HG03565 (cell line): ENCODE measurements at regions not wholly inside any gene's neighbourhood (a gene's known extent, or its start where the extent isn't known, plus 50 kb on each side); places are given as distances from the start of the nearest gene placed in this dataset.
"Not testable (repeated sequence)": the region's sequence is repeated elsewhere in the genome, so short reads cannot be mapped to it uniquely, and the experiment has no call there.

Experiments
- ATAC-seq: cut with Tn5 transposase; IDR thresholded peaks from one replicate; pipeline ENCODE4 v1.9.1; 2021; ENCODE audit warnings: mild to moderate bottlenecking, moderate library complexity; ENCODE audit not compliant: unreplicated experiment

DNA sequence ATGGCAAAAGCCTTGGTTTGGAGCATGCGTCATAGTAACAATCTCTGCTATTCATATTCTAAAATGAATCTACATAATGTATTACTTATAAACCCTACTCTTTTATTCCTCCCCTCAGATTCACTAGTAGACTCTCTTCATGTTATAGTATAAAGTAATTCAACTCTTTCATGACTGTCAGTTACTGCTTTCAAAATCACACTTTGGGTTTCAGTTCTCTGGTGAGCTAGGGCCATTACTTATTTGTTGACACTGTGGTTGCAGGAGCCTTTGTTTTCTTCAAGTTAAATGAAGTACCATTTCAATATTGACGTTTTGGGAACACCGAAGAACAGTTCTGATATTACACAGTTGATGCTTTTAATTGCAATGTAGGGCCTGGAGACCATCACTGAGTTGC lies 378.4 kb downstream of the DDX10 start:
- no peak for ATAC-seq

DNA sequence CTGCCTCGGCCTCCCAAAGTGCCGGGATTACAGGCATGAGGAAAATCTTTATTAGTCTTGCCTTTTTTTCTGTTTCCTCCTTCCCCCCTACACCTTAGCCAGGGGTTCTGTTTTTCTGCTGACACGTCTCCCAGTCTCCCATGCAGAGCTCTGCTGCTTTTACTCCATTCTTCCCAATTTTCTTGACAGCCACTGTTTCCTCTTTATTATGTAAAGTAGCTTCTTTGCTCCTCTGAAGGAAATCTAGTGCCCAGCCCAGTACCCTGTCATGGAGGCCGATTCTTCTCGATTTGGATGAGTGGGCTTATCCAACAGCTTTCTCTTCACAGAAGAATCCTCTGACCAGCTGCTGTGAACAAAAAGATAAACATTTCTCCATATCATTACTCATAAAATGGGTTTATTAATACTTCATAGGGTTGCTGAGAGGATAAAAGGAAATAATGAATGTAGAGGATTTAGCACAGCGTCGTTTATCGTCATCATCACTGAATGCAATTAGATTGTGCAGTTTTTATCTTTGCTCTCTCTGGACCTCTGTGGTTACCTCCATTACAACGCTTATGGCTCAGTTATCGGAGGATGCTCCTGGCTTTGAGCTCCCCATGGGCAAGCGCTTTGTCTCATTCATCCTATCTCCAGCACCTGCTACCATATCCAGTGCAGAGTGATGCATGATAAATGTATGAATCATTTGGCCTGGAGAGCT lies 375.6 kb upstream of the C11orf87 start:
- ATAC-seq: no peak

DNA sequence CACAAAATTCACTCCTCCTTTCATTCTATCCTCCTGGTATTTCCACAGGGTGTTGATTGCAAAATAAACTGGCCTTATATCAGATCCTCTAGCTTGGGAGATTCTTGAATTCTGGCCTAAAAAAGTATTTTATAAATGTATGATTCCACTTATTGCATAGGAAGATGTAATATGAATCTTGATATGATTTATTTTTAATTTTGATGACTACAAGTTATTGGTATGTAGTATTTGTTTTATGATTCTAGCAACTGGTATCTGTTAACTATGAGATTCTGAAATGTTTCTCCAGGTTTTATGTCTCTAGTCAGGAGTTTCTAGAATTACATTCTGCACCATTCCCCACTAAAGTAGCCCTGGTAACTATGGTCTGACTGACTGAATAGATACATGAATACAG lies 373.9 kb upstream of the C11orf87 start:
- no peak for ATAC-seq

DNA sequence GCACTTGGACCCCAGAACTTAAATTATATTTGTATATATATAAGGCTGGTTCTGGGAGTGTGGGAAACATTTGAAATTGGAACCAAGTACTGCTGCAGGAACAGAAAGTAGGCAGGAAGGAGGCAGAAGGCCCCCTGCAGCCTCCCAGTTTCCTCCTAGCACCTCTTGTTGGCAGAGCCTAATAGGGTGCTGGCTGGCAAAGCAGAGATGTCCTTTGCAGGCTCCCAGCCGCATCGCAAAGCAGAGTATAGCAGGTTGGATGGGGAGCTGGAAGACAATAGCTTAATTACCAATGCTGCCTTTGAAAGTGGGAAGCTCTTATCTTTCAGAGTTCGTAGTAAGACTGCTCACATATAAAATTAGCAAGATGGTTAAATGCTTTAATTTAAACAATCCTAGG lies 370.8 kb upstream of the C11orf87 start:
- ATAC-seq: no peak

DNA sequence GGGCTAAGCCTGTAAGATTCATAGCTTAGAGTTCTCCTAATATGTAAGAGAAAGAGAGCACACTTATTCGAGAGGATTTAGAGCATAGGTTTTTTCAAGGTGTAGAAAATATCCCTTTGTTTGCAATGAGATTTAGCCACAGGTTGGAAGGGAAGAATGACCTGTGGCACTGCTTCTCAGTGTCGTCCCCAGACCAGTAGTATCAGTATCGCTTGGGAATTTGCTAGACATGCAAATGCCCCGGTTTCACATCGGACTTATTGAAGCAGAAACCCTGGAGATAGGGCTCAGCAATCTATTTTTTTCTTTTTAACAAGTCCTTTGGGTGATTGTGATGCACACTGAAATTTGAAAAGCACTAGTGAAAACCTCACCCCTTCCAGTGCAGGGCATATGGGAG lies 362.6 kb upstream of the C11orf87 start:
- ATAC-seq: no peak

DNA sequence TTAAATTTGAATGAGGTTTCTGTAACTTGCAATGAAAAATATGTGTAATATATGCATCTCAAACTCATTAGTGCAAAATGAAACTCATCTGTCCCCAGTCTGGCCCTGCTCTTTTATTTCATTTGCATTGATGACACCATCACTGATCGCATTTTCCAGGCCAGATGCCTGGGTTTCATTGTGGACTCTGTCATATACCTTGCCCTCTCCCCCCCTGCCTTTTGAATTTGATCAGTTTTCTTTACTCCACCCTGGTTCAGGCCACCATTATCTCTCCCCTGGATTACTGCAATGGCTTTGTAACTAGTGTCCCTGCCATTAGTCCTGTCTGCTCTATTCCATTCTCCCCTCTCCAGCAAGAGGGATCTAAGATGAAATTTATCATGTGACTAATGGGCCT lies 360.6 kb upstream of the C11orf87 start:
- ATAC-seq: no peak

DNA sequence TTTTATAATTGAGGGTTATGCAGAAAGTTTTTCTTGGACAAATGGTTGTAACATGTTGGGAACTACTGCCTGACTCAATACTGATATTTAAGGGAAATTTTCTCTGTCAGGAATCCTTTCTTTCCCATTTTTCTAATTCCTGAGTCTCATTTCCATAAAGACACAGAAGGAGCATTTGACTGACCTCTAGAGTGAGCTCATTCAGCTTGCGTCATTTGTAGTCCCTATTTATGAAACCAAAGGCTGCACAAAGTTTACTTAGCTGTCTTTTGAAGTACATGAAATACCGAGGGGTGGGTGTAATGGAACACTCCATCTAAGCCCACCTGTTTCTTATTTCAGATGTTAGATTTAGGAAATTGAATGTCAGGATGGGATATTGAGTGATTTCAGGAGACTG lies 359.5 kb upstream of the C11orf87 start:
- ATAC-seq: no peak

DNA sequence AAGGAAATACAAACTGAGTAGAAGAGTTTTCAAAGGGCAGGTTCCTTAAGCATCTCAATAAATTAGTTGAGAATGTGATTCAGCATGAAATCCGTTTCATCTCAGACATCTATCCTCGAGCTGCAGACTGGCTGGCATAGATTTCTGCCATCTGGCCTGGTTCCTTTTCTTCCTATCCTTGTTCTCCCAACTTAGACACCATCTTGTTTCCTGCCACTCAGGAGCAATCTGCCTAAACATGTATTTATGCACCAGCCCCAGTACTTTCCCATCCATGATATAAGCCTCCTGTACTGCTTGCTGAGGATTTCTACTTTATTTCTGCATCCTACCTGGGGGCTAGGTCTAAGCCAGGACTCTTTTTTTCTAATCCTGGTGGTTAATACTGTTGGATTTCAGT lies 359.1 kb upstream of the C11orf87 start:
- ATAC-seq: no peak

DNA sequence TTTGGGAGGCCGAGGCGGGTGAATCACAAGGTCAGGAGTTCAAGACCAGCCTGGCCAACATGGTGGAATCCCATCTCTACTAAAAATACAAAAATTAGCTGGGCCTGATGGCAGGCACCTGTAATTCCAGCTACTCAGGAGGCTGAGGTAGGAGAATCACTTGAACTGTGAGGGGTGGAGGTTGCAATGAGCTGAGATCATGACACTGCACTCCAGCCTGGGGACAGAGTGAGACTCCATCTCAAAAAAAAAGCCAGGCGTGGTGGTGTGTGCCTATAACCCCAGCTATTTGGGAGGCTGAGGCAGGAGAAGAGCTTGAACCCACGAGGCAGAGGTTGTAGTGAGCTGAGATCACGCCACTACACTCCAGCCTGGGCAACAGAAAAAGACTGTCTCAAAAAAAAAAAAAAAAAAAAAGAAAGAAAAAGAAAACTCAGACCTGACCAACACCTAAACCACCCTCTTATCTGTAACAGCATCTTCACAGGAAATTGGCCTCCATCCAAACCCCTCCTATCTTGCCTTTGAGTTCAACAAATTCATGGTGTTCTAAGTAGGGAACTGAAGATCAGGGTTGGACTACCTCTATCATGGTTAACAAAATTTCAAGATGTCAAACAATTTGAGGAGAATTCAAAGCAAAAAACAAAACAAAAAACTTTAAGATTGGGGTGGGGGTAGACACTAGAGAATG lies 357.2 kb upstream of the C11orf87 start:
- ATAC-seq: not testable (repeated sequence)

DNA sequence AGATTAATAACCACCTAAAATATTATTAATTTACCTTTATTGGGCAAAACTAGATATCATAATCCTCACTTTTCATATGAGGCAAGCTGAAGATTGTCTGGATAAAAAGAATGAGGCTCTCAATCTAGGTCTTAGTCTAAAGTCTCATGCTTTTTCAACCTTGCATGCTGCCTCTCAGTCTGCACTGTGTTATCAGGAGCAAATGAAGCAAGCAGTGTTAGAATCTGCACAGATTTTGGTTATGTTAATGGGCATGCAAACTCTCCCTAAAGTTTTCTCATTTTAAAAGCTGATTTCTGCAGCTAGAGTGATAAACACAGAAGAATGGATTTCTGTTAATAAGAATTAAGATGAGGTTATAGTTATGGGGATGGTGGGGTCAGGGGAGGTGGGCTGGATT lies 350.7 kb upstream of the C11orf87 start:
- no peak for ATAC-seq

DNA sequence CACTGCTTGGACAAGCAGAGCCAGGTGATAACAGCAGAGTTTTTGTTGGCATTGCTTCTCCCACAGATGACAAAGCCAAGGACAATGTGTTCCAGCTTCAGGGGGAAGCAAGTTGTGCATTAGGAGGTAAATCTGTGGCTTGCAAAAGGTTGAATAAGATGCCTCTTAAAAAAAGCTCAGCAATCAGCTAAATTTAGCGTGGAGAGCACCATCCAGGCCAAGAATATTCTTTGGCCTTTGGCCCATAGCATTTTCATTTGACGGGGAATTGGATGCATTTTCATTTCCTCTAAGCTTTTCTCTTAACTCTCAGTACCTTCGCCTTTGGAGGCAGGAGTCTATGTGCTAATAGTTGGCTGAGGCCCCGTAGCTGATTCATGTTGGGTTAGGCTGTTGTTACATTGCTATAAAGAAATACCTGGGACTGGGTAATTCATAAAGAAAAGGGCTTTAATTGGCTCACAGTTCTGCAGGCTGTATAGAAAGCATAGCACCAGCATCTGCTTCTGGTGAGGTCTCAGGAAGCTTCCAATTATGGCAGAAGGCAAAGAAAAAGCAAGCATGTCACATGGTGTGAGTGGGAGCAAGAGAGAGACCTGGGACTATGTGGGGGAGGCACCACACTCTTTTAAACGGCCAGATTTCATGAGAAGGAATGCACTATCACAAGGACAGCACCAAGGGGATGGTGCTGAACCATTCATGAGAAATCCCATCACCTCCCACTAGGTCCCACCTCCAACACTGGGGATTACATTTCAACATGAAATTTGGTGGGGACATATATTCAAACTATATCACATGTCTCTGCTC lies 350.1 kb upstream of the C11orf87 start:
- ATAC-seq: no peak

DNA sequence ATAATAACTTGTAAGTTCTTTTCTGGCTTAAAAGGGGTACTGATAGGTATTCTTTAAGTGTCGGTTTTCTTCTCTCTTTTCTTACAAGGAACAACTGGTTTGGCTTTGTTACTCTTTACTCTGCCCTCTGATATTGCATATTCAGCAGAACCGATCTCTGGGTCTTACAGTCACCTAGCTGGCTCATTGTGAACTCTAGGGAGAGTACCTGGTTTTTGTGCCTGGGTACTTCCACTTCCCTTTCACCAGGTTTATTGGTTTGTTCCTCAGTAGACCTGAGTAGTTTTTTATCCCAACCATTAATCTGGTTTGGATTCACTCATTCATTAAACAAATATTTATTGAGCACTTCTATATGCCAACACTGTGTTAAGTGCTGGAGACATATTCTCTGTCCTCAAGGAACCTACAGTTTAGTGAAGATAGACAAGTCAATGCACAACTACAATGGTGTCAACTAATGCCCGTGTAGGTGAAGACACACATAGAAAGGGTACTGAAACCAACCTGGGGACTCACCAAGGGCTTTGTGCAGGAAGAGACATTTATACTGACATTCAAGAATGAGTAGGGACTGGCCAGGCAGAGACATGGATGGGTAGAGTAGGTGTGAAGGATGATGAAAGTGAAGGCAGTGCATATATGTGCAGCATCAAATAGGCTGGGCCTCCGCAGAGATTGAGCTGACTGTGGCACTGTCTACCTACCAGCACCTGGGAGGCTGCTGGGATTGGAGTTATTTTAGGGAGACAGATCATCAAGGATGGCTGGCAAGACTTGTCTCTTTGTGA lies 348.8 kb upstream of the C11orf87 start:
- ATAC-seq: no peak

DNA sequence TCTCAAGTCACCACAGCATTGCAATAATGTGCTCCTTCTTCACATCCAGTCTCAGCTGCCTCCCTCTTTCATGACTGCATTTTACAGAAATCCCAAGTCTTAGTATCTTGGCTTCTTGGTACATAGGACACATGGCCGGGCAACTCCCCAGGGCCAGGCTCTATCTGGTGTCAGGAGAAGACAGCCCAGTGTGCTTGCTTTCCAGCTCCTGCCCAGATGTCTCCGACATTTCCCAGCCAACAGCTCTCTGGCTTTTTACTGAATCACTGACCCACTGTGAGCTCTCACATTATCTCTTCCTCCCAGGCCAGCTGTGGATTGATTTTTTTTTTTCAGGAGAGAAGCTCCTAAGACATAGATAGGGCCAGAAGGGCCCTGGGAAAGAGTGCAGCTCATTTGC lies 346.0 kb upstream of the C11orf87 start:
- ATAC-seq: no peak

DNA sequence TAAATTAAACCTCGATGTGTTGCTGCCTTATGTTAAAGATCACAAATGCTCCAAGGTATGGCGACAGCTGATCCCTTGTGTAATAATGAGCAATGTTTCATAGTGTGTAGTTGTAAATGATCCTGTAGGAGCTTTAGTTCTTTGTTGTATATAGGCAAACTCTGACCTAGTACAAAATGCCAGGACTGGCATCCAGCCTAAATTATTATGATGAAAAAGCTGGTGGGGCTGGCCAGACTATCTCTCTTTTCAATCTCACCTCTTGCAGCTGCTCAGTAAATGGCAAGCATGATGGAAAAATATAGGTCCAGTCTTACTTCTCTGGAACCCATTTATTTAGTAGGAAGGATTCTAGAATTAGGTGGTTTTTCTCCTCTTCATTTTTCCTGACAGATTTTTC lies 345.1 kb upstream of the C11orf87 start:
- no peak for ATAC-seq

DNA sequence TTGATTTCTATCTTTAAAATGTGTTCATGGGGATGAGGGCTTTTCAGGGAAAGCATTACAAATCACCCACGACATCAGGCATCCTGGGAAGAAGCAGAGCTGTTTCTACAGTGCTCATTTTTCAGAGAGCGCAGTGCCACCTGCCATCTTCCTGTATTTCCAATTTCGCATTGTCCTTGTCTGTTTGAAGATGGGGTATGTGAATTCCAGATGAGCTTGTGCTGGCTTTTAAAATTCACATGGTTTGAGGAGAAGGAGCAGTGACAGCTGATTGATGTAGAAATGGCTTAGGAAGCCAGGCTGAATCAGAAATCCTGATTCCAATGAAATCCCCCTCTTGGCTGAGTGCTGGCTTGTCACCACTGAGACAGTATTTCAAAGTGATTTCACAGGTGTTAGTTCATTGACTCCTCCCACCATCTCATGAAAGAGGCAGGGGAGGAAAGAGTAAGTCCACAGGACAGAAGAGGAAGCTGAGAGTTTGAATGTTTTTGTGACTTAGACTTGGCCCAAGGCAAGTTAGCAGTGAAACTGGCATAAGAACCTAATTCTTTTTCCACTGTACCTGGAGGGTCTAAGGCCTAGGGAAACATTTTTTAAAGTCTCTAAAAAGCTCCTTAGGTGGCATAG lies 344.6 kb upstream of the C11orf87 start:
- no peak for ATAC-seq

DNA sequence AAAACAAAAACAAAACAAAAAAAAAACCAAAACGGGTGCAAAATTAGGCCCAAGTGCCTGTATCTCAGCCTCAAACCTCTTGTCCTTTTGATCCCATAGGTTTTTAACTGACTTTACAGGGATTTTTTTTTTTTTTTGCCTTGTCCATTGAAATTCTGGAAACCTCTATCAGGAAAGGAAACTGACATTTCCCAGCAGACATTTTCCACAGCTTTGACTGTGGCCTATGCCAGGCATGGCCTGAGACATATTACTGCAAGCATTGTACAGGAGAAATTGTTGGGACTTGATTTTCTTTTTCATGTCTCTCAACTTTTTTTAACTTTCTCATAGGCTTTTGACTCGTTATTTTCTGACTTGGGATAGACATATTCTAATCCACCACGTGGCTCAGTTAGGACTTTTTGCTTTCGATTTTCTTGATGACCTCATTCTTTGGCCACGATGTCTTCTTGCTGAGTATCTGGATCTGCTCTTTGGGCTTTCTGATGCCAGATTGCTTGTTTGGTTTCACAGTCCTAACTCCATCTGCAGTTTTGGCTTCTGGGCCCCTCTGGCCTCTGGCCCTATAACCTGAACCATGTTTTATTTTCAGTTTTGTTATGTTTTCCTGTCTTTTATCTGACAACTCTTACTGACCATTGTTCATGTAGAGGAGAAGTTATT lies 336.1 kb upstream of the C11orf87 start:
- ATAC-seq: no peak

DNA sequence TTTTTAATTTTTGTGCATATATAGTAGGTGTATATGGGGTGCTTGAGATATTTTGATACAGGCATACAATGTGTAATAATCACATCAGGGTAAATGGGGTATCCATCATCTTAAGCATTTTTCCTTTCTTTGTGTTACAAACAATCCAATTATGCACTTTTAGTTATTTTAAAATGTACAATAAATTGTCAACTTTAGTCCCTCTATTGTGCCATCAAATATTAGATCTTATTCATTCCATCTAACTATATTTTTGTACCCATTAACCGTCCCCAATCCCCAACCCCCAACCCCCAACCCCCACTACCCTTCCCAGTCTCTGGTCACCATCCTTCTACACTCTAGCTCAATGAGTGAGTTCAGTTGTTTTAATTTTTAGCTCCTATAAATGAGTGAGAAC lies 335.1 kb upstream of the C11orf87 start:
- ATAC-seq: no peak

DNA sequence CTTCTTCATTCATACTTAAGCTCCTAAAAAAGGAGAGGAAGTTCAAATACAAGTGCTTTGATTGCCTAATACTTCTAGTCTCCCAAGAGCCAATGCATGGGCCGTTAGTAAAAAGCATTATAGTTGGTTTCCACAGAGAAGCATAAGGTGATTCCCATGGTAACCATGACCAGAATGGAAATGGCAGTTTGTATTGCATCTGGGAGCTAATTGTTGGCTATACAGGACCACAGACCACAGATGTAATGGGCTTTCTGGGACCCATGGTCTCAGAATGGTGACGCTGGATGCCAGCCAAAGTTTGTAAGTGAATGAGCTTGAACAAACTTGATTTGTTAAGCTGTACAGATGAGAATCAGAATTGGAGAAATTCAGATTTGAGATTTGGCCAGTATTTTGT lies 333.9 kb upstream of the C11orf87 start:
- no peak for ATAC-seq

DNA sequence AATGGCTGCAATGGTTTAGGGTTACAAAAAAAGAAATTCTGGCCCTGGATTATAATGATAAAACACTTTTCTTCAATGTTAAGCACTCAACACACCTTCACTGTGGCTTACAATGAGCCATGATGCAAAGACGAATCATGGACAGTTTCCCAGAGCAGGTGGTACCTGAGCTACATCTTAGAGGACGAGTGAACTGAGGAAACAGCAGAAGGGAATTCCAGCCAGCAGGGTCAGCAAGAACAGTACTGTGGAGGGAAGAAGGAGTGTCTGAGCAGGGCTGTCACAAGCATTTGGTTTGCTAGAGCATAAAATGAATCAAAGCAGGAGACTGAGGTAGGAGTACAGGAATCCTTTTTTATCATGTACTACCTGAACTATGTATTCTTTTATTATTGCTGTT lies 332.8 kb upstream of the C11orf87 start:
- ATAC-seq: no peak

DNA sequence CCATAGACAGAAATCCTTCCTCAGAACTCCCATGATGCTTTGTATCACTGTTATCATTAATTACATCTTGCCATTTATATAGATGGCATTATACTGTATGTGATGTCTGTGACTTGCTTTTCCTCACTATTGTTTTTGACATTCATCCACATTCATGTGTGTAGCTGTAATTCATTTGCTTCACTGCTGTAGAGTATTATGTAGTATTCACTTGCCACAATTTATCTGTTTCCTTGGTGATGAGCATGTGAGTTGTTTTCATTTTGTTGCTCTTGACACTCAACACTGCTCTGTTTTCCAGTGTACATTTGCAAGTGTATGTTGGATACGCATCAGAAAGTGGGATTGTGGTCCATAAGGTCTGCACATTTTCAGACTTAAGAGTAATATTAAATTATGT lies 328.6 kb upstream of the C11orf87 start:
- no peak for ATAC-seq
